Osteocyte (in vitro differentiated cells): ENCODE measurements at regions not wholly inside any gene's neighbourhood (a gene's known extent, or its start where the extent isn't known, plus 50 kb on each side); places are given as distances from the start of the nearest gene placed in this dataset.

Experiments
- DNase-seq: peaks from one replicate; pipeline ENCODE4 v3.0.0; 2021; ENCODE audit warnings: mixed read lengths; ENCODE audit not compliant: unreplicated experiment; ENCODE audit errors: extremely low spot score
- H3K27ac Mint-ChIP-seq: one replicate; pipeline ENCODE4 v1.8.0; 2021; ENCODE audit warnings: mild to moderate bottlenecking, mixed read lengths; ENCODE audit not compliant: unreplicated experiment
- H3K27me3 Mint-ChIP-seq: one replicate; pipeline ENCODE4 v1.8.0; 2021; ENCODE audit warnings: mixed read lengths; ENCODE audit not compliant: unreplicated experiment
- H3K36me3 Mint-ChIP-seq: one replicate; pipeline ENCODE4 v1.8.0; 2021; ENCODE audit warnings: mixed read lengths; ENCODE audit not compliant: unreplicated experiment
- H3K4me1 Mint-ChIP-seq: one replicate; pipeline ENCODE4 v1.8.0; 2021; ENCODE audit warnings: mixed read lengths; ENCODE audit not compliant: unreplicated experiment
- H3K4me3 Mint-ChIP-seq: one replicate; pipeline ENCODE4 v1.8.0; 2021; ENCODE audit warnings: mild to moderate bottlenecking, moderate library complexity, mixed read lengths; ENCODE audit not compliant: unreplicated experiment
- H3K9me3 Mint-ChIP-seq: one replicate; pipeline ENCODE4 v1.8.0; 2021; ENCODE audit warnings: mixed read lengths; ENCODE audit not compliant: unreplicated experiment
- CTCF ChIP-seq: fragments of 200-600 bp; sonication (generic); IDR thresholded peaks from 2 replicates; pipeline ENCODE4 v1.5.0; 2021; ENCODE audit warnings: antibody characterized with exemption, mild to moderate bottlenecking, moderate library complexity

GRCh38 chr1:8216005-8216404, 101.9 kb upstream of the SLC45A1 start:
- no peaks in the 10 kb centered on the region for H3K27me3 Mint-ChIP-seq
- H3K36me3 Mint-ChIP-seq, result no peaks in the 10 kb centered on the region
- H3K27ac Mint-ChIP-seq, result peak overlapping the region; percentile 70
- DNase-seq, result no peak
- no peaks in the 10 kb centered on the region for H3K9me3 Mint-ChIP-seq
- no peak for TF ChIP-seq CTCF
- H3K4me1 Mint-ChIP-seq, result peaks cover 68% of the 10 kb centered on the region
- H3K4me3 Mint-ChIP-seq, result peak overlapping the region; percentile 32

- Mint-ChIP-seq H3K4me1 (peaks cover 71% of the 10 kb centered on the region), H3K27ac (peak overlapping the region; percentile 17), H3K4me3 (no peak overlapping the region), H3K9me3 (no peaks in the 10 kb centered on the region), H3K27me3 (no peaks in the 10 kb centered on the region), H3K36me3 (no peaks in the 10 kb centered on the region)
- TF ChIP-seq CTCF, result peak; percentile 30
- DNase-seq, result no peak
Measured at GRCh38 chr1:8214501-8215173, 103.3 kb upstream of the SLC45A1 start.

- Mint-ChIP-seq H3K4me3 (no peak overlapping the region), H3K27me3 (no peaks in the 10 kb centered on the region), H3K36me3 (no peaks in the 10 kb centered on the region), H3K4me1 (peaks cover 67% of the 10 kb centered on the region), H3K9me3 (no peaks in the 10 kb centered on the region), H3K27ac (peak overlapping the region; percentile 99)
- no peak for TF ChIP-seq CTCF
- DNase-seq, result no peak
Measured at GRCh38 chr1:8213676-8214075, 104.2 kb upstream of the SLC45A1 start.

GRCh38 chr1:8213136-8213535, 104.8 kb upstream of the SLC45A1 start:
- no peak for TF ChIP-seq CTCF
- H3K4me1 Mint-ChIP-seq, result peaks cover 63% of the 10 kb centered on the region
- no peak for DNase-seq
- peak overlapping the region; percentile 99 for H3K27ac Mint-ChIP-seq
- H3K9me3 Mint-ChIP-seq, result no peaks in the 10 kb centered on the region
- H3K36me3 Mint-ChIP-seq, result no peaks in the 10 kb centered on the region
- no peaks in the 10 kb centered on the region for H3K27me3 Mint-ChIP-seq
- no peak overlapping the region for H3K4me3 Mint-ChIP-seq

- H3K27ac Mint-ChIP-seq, result peak overlapping the region; percentile 99
Measured at GRCh38 chr1:8212580-8213031, 105.3 kb upstream of the SLC45A1 start.

More at GRCh38 chr1:8212580-8213031, 105.3 kb upstream of the SLC45A1 start:
- TF ChIP-seq CTCF, result no peak
- Mint-ChIP-seq H3K9me3 (no peaks in the 10 kb centered on the region), H3K36me3 (no peaks in the 10 kb centered on the region), H3K27me3 (no peaks in the 10 kb centered on the region), H3K4me3 (no peak overlapping the region), H3K4me1 (peaks cover 58% of the 10 kb centered on the region)
- DNase-seq, result no peak
